ENCODE measurements at regions not wholly inside any gene's neighbourhood (a gene's known extent, or its start where the extent isn't known, plus 50 kb on each side); places are given as distances from the start of the nearest gene placed in this dataset.

- TF ChIP-seq USF1 (IDR thresholded peaks at IDR 0.05; ENCODE audit: borderline replicate concordance, low read depth) (no peak), TAF1 (IDR thresholded peaks at IDR 0.05; ENCODE audit: borderline replicate concordance, low read depth, low read length) (no peak), MAX (IDR thresholded peaks at IDR 0.05; ENCODE audit: low read depth) (no peak), YY1 (IDR thresholded peaks at IDR 0.05; ENCODE audit: low read depth) (no peak)
Observed at GRCh38 chr15:38029736-38030135, 95.3 kb downstream of the TMCO5A start.

Measured in SK-N-SH (cell line).